ENCODE measurements at regions not wholly inside any gene's neighbourhood (a gene's known extent, or its start where the extent isn't known, plus 50 kb on each side); places are given as distances from the start of the nearest gene placed in this dataset.
"Not testable (repeated sequence)": the region's sequence is repeated elsewhere in the genome, so short reads cannot be mapped to it uniquely, and the experiment has no call there.

DNA sequence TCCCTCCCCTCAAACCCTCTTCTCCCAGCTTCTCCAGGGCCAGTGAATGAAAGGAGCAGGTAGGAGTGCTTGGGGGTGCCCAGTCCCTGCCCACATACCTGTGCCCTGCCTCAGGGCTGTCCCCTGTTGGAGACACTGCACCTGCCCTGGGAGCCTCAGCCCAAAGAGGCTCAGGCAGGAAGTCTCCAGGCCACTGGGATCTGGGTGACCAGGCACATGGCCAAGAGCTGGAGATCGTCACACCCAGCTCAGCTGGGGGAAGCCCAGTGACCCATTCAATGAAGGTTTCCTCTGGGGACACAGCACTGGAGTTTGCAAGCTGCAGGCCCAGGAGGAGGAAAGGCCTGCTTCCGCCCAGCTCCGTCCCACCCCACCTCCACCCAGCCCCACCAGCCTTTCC is 156.4 kb downstream of the ZFP36L2 start:
- TF ChIP-seq, protein P1, sequence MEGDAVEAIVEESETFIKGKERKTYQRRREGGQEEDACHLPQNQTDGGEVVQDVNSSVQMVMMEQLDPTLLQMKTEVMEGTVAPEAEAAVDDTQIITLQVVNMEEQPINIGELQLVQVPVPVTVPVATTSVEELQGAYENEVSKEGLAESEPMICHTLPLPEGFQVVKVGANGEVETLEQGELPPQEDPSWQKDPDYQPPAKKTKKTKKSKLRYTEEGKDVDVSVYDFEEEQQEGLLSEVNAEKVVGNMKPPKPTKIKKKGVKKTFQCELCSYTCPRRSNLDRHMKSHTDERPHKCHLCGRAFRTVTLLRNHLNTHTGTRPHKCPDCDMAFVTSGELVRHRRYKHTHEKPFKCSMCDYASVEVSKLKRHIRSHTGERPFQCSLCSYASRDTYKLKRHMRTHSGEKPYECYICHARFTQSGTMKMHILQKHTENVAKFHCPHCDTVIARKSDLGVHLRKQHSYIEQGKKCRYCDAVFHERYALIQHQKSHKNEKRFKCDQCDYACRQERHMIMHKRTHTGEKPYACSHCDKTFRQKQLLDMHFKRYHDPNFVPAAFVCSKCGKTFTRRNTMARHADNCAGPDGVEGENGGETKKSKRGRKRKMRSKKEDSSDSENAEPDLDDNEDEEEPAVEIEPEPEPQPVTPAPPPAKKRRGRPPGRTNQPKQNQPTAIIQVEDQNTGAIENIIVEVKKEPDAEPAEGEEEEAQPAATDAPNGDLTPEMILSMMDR (IDR thresholded peaks at IDR 0.05; ENCODE audit: extremely low read depth, insufficient read depth, missing control alignments): no peak
- DNase-seq (ENCODE audit: low spot score): no peak
- in situ Hi-C loops (cut with MboI; ENCODE audit: low pct_unique_long_range_greater_than_20kb, low sequenced_read_pairs, unreplicated experiment): no loop called here

DNA sequence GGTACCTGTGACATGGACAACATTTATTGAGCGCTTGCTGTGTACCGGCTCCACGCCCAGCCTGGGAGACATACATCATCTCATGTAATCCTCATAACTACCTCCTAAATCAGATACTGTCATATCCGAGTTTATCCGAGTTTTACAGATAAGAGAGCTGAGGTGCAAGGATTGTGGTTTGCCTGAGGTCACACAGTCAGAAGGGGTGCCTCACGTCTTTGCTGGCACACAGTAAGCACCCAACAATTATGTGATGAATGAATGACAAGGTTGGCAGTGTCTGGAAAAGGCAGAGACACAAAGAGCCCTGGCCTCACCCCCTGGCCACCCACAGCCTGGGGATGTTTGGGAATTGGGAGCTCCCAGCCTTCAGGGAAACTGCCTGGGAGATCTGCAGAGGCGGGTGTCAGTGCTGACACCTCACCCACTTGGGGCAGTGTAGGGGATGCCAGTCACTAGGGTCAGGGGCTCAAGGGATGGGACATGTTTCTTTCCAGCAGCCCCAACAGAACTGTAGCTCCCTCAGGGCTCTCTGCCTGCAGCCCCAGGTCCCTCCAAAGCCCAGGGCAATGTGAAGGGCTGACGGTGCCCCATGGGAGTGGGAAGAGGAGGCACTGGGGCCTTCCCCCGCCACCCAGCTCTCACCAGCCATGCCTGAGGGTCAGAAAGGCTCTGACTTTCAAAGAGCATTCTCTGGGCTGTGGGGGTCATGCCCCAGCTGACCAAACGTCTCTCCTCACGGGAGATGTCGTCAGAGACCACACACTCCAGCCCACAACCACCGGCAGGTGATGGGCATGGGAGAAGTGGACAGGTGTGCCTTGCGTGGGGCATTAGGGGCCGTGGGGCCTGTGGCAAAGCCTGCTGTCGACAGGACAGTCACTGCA is 157.5 kb downstream of the ZFP36L2 start:
- in situ Hi-C loops (cut with MboI; ENCODE audit: low pct_unique_long_range_greater_than_20kb, low sequenced_read_pairs, unreplicated experiment): no loop called here
- DNase-seq (ENCODE audit: low spot score): no peak
- TF ChIP-seq, protein P1 (IDR thresholded peaks at IDR 0.05; ENCODE audit: extremely low read depth, insufficient read depth, missing control alignments): no peak

DNA sequence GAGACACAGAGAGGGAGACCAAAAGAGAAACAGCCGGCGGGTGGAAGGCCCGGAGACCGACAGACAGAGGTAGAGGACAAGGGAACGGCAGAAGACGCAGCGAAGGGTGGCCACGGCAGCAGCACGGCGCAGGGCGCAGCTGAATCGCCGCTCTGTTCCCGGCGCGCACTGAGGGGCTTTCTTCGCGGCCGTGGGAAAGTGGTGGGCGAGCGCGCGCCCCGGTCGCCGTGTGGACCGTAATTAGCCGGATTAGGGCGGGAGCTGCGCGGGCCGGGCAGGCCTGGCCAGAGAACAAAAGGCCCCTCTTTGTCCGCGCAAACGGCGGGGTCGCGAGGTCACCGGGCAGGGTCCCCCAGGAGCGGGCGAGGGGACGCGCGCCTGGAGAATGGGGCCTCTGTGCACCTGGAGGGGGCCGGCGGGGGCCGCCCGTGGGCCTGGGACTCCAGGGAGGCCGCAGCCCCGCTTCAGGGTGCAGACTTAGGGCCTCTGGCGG is 158.3 kb downstream of the ZFP36L2 start:
- DNase-seq (ENCODE audit: low spot score): no peak
- TF ChIP-seq, protein P1 (IDR thresholded peaks at IDR 0.05; ENCODE audit: extremely low read depth, insufficient read depth, missing control alignments): no peak
- in situ Hi-C loops (cut with MboI; ENCODE audit: low pct_unique_long_range_greater_than_20kb, low sequenced_read_pairs, unreplicated experiment): no loop called here

- TF ChIP-seq, protein P1 (IDR thresholded peaks at IDR 0.05; ENCODE audit: extremely low read depth, insufficient read depth, missing control alignments): no peak
- in situ Hi-C loops (cut with MboI; ENCODE audit: low pct_unique_long_range_greater_than_20kb, low sequenced_read_pairs, unreplicated experiment): no loop called here
- no peak for DNase-seq (ENCODE audit: low spot score)
These were observed 159.0 kb downstream of the ZFP36L2 start for GRCh38 chr2:43067254-43068040.

GRCh38 chr2:43066541-43067253 is 159.7 kb downstream of the ZFP36L2 start:
- in situ Hi-C loops (cut with MboI; ENCODE audit: low pct_unique_long_range_greater_than_20kb, low sequenced_read_pairs, unreplicated experiment): not testable (repeated sequence)

DNA sequence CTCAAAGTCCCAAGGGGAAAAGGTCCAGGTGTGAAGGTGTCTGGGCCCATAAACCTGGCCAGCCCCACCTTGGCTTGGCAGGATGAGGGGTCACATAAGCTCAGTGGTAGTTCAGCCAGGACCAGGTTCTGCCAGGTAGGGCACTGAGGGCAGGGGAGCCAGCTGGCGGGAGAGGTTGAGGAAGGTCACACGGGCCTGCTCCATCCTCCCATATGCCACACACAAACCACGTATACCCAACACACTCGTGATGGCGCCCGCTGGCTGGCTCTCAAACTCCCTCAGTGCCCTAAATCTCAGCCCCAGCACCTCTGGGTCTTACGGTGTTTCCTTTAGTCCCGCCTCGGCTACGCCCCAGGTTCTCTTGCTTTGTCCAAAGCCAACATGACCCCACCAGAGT is 160.5 kb downstream of the ZFP36L2 start:
- in situ Hi-C loops (cut with MboI; ENCODE audit: low pct_unique_long_range_greater_than_20kb, low sequenced_read_pairs, unreplicated experiment): no loop called here
- no peak for DNase-seq (ENCODE audit: low spot score)
- TF ChIP-seq, protein P1 (IDR thresholded peaks at IDR 0.05; ENCODE audit: extremely low read depth, insufficient read depth, missing control alignments): no peak

More at GRCh38 chr2:43066541-43067253, 159.7 kb downstream of the ZFP36L2 start:
- not testable (repeated sequence) for DNase-seq (ENCODE audit: low spot score)
